OCI-LY7 (cell line): ENCODE measurements at regions not wholly inside any gene's neighbourhood (a gene's known extent, or its start where the extent isn't known, plus 50 kb on each side); places are given as distances from the start of the nearest gene placed in this dataset.

Experiments used
- BruUV-seq: library from RNA; stranded (reverse); fragments of 400-500 nt; replicated peaks from 2 replicates; lab custom pipeline; 2021; lab: Mats Ljungman, UMichigan
- CTCF ChIA-PET: fragments of 300-600 bp; sonication (Branson Sonifier 250); formaldehyde crosslinking; loops from one replicate; lab custom pipeline; 2022; ENCODE audit warnings: antibody characterized with exemption; ENCODE audit not compliant: unreplicated experiment; lab: Charles Lee
- POLR2A ChIA-PET: fragments of 300-600 bp; sonication (Branson Sonifier 250); formaldehyde crosslinking; loops from one replicate; lab custom pipeline; 2022; ENCODE audit warnings: antibody characterized with exemption; lab: Charles Lee
- DNase-seq: peaks from one replicate; pipeline ENCODE4 v3.0.0-alpha.2; 2015; ENCODE audit warnings: low spot score
- H2AFZ ChIP-seq: fragments of 200-600 bp; sonication (generic), shearing (Covaris generic); 2 replicates; pipeline ENCODE4 v1.6.1; 2014; ENCODE audit warnings: mild to moderate bottlenecking, antibody characterized with exemption, low read length, moderate library complexity
- H3K27ac ChIP-seq: fragments of 200-600 bp; sonication (generic); 2 replicates; pipeline ENCODE4 v1.5.1; 2014; ENCODE audit warnings: mixed run types, low read depth, mild to moderate bottlenecking, moderate library complexity, low read length, inconsistent platforms; ENCODE audit not compliant: poor library complexity, severe bottlenecking
- H3K36me3 ChIP-seq: fragments of 200-600 bp; sonication (generic); 2 replicates; pipeline ENCODE4 v1.6.1; 2014; ENCODE audit warnings: mild to moderate bottlenecking, antibody characterized with exemption, low read length, moderate library complexity, mixed read lengths; ENCODE audit not compliant: insufficient read depth
- H3K4me1 ChIP-seq: fragments of 200-600 bp; sonication (generic); 2 replicates; pipeline ENCODE4 v1.5.1; 2014; ENCODE audit warnings: mild to moderate bottlenecking, low read length; ENCODE audit not compliant: insufficient read depth, poor library complexity, severe bottlenecking
- H3K4me2 ChIP-seq: fragments of 200-600 bp; sonication (generic); 2 replicates; pipeline ENCODE4 v1.6.1; 2014; ENCODE audit warnings: mild to moderate bottlenecking, low read length
- H3K4me3 ChIP-seq: fragments of 200-600 bp; sonication (generic); 2 replicates; pipeline ENCODE4 v1.5.1; 2014; ENCODE audit warnings: mild to moderate bottlenecking, low read depth, low read length; ENCODE audit not compliant: poor library complexity, severe bottlenecking
- H3K79me2 ChIP-seq: fragments of 200-600 bp; sonication (generic); 2 replicates; pipeline ENCODE4 v1.6.1; 2016; ENCODE audit warnings: low read depth, mild to moderate bottlenecking, low read length, moderate library complexity, mixed read lengths; ENCODE audit not compliant: insufficient read depth
- H3K9me2 ChIP-seq: fragments of 200-600 bp; sonication (generic); 2 replicates; pipeline ENCODE4 v1.6.1; 2016; ENCODE audit warnings: mild to moderate bottlenecking, low read length, mixed read lengths; ENCODE audit not compliant: insufficient read depth
- H3K9me3 ChIP-seq: fragments of 200-600 bp; sonication (generic); 2 replicates; pipeline ENCODE4 v1.6.1; 2014; ENCODE audit warnings: mild to moderate bottlenecking, mixed run types, low read length, mixed read lengths
- H4K20me1 ChIP-seq: fragments of 200-600 bp; sonication (generic); 2 replicates; pipeline ENCODE4 v1.6.1; 2014; ENCODE audit warnings: mild to moderate bottlenecking, antibody characterized with exemption, low read length, moderate library complexity, mixed read lengths; ENCODE audit not compliant: insufficient read depth
- EZH2phosphoT487 ChIP-seq: fragments of 200-600 bp; sonication (generic); IDR thresholded peaks from 2 replicates; pipeline ENCODE4 v1.6.1; 2018; ENCODE audit warnings: low read depth, borderline replicate concordance, mild to moderate bottlenecking, mixed run types, antibody characterized with exemption, low read length, moderate library complexity, mixed read lengths
- intact Hi-C: fragments of 100-400 bp; cut with micrococcal nuclease; formaldehyde crosslinking; loops from one replicate; pipeline ENCODE4 v1.10.0; 2022; ENCODE audit not compliant: unreplicated experiment
- TF ChIP-seq, protein P1 (sequence below): fragments of 200-600 bp; sonication (generic); conservative IDR thresholded peaks from 2 replicates; pipeline ENCODE4 v1.5.1; 2014; ENCODE audit warnings: mild to moderate bottlenecking, antibody characterized with exemption, low read length, moderate library complexity, mixed read lengths

DNA sequence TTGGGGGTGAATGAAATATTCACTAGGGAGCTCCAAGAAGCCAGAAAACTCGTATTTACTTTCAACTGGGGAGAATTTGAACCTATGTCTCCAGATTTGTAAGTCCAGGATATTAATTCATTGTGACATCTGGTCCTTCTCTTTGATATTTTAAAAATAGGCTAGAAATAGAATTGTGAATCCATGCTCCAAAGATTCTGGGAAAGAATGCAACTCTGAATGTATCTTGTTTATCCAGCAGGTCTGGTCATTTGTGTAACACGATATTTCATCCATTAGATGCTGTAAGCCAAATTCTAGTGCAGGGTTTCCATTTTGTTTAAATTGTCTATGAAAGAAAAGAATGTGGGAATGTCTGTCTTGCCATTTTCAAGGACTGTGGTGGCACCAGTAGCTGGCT lies 334.7 kb downstream of the BMP4 start:
- H2AFZ ChIP-seq: peak overlapping the region; percentile 35; the same call in 1 of the 2 replicates
- BruUV-seq: no TSS peak
- H3K4me3 ChIP-seq: no peak overlapping the region
- H3K4me1 ChIP-seq: peaks cover 12% of the 10 kb centered on the region
- DNase-seq: no peak
- no peak for TF ChIP-seq EZH2phosphoT487
- TF ChIP-seq, protein P1, sequence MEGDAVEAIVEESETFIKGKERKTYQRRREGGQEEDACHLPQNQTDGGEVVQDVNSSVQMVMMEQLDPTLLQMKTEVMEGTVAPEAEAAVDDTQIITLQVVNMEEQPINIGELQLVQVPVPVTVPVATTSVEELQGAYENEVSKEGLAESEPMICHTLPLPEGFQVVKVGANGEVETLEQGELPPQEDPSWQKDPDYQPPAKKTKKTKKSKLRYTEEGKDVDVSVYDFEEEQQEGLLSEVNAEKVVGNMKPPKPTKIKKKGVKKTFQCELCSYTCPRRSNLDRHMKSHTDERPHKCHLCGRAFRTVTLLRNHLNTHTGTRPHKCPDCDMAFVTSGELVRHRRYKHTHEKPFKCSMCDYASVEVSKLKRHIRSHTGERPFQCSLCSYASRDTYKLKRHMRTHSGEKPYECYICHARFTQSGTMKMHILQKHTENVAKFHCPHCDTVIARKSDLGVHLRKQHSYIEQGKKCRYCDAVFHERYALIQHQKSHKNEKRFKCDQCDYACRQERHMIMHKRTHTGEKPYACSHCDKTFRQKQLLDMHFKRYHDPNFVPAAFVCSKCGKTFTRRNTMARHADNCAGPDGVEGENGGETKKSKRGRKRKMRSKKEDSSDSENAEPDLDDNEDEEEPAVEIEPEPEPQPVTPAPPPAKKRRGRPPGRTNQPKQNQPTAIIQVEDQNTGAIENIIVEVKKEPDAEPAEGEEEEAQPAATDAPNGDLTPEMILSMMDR: no peak
- H4K20me1 ChIP-seq: no peaks in the 10 kb centered on the region
- H3K9me2 ChIP-seq: no peaks in the 10 kb centered on the region
- no peaks in the 10 kb centered on the region for H3K9me3 ChIP-seq
- ChIA-PET POLR2A (interaction anchor here (0.6 to 1.8 kb wide), 8 partner anchors 7 to 1587 kb away, joined by 3 to 5 read pairs (median 3); no protein-coding TSS in a partner anchor), CTCF (no interaction called here)
- intact Hi-C loops: no loop called here
- no peak overlapping the region for H3K4me2 ChIP-seq
- H3K27ac ChIP-seq: no peak overlapping the region
- no peaks in the 10 kb centered on the region for H3K79me2 ChIP-seq
- no peaks in the 10 kb centered on the region for H3K36me3 ChIP-seq

DNA sequence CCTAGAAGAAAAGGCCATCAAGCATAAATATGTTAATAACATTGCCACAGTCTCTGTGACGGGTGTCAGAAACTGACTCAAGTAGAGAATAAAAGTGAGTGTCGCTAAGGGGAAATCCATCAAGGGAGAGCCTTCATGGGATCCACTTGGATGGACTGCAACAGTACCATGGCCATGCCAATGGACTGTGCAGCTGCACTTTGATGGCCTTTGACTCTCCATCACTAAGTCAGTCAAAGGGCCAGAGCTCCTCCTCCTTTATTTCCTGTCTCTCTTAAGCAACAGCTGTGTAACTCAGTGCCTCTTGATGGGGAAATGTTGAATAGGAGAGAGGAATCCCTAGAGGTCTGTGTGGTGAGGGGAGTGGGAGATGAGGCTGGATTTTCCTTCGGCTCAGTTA lies 335.2 kb downstream of the BMP4 start:
- peak overlapping the region; percentile 35; the same call in 1 of the 2 replicates for H2AFZ ChIP-seq
- intact Hi-C loops: no loop called here
- CTCF ChIA-PET: no interaction called here

DNA sequence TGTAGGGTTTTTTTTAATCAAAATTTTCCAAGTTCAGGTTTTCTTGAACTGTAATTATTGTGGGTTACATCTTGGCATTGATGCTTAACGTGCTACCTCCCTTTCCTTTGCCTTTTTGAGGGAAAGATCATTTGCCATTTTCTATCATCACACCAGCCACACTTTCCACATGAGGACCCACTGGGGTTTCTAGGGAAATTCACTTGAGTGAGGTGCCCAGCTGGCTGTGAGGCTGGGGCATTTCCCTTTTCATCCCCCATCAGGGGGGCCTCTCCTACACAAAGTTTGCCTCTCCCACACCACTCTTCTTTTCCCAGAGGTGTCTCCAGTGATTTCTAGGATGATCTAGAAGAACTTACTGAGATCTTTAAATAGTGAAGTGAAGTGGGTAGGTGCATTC lies 335.7 kb downstream of the BMP4 start:
- DNase-seq: no peak
- ChIA-PET POLR2A (interaction anchor here (0.6 to 1.8 kb wide), 2 partner anchors 8 to 50 kb away, joined by 3 to 4 read pairs; no protein-coding TSS in a partner anchor), CTCF (no interaction called here)
- Histone ChIP-seq H3K9me3 (no peaks in the 10 kb centered on the region), H2AFZ (0 out of 2 replicates have a peak overlapping the region, but pooled peaks have one; percentile 35), H3K27ac (no peak overlapping the region), H3K36me3 (no peaks in the 10 kb centered on the region), H3K79me2 (no peaks in the 10 kb centered on the region), H3K4me3 (no peak overlapping the region), H3K4me2 (no peak overlapping the region; the same call in 1 of the 2 replicates), H3K4me1 (peaks cover 13% of the 10 kb centered on the region), H4K20me1 (no peaks in the 10 kb centered on the region), H3K9me2 (no peaks in the 10 kb centered on the region)
- TF ChIP-seq EZH2phosphoT487: no peak
- TF ChIP-seq, protein P1: no peak
- intact Hi-C loops: no loop called here
- BruUV-seq: no TSS peak

More for the DNA sequence above, 335.2 kb downstream of the BMP4 start:
- H3K27ac ChIP-seq: no peak overlapping the region
- DNase-seq: peak; percentile 26
- POLR2A ChIA-PET: interaction anchor here (0.6 to 1.8 kb wide), 7 partner anchors 8 to 236 kb away, joined by 3 to 4 read pairs (median 3); no protein-coding TSS in a partner anchor
- H3K9me3 ChIP-seq: no peaks in the 10 kb centered on the region
- peaks cover 12% of the 10 kb centered on the region for H3K4me1 ChIP-seq
- H3K9me2 ChIP-seq: no peaks in the 10 kb centered on the region
- no peaks in the 10 kb centered on the region for H3K79me2 ChIP-seq
- no peak overlapping the region; the same call in 1 of the 2 replicates for H3K4me2 ChIP-seq
- BruUV-seq: no TSS peak
- TF ChIP-seq, protein P1: no peak
- TF ChIP-seq EZH2phosphoT487: no peak
- H3K36me3 ChIP-seq: no peaks in the 10 kb centered on the region
- H4K20me1 ChIP-seq: no peaks in the 10 kb centered on the region
- H3K4me3 ChIP-seq: no peak overlapping the region
